GM21717 (cell line): ENCODE measurements at regions not wholly inside any gene's neighbourhood (a gene's known extent, or its start where the extent isn't known, plus 50 kb on each side); places are given as distances from the start of the nearest gene placed in this dataset.
"Not testable (repeated sequence)": the region's sequence is repeated elsewhere in the genome, so short reads cannot be mapped to it uniquely, and the experiment has no call there.

Experiments
- ATAC-seq: cut with Tn5 transposase; IDR thresholded peaks from one replicate; pipeline ENCODE4 v1.9.1; 2021; ENCODE audit warnings: mild to moderate bottlenecking, moderate library complexity; ENCODE audit not compliant: unreplicated experiment

GRCh38 chr3:33919312-33920120 lies 121.1 kb downstream of the PDCD6IP start:
- no peak for ATAC-seq

GRCh38 chr3:33920511-33920910 lies 122.1 kb downstream of the PDCD6IP start:
- ATAC-seq: no peak

DNA sequence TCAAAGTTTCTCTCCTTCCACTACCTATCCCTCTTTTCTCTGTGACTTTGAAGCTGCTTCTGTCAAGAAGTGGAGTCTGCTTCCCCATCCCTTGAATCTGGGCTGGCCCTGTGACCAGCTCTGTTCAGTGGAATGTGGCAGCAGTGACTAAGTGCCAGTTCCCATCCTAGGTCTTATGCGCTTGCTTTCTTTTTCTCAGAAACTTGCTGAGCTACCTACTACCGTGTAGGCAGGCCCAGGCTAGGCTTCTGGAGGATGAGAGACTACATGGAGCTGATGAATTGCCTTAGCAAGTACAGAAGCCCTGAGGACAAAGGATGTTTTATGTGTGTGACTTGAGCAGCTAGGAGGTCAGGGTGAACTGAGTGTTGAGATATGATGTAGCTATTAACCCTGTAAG lies 123.2 kb downstream of the PDCD6IP start:
- ATAC-seq: no peak

GRCh38 chr3:33926998-33927605 lies 128.7 kb downstream of the PDCD6IP start:
- no peak for ATAC-seq

GRCh38 chr3:33929813-33930212 lies 131.4 kb downstream of the PDCD6IP start:
- ATAC-seq: no peak

DNA sequence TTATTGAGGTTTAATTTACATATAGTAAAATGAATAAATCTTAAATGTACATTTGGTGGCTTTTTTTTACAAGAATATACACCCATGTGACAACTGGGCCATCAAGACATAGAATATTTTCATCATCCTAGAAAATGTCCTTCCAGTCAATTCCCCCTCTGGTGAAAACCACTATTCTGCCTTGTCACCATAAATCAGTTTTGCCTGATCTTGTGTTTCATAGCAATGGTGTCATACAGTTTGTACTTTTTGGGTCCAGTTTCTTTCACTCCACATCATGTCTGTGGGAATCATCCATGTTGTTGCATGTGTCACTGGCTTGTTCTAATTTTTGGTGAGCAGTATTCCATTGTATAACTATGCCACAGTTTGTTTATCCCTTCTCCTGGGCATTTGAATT lies 133.1 kb downstream of the PDCD6IP start:
- ATAC-seq: no peak

GRCh38 chr3:33932010-33932764 lies 133.8 kb downstream of the PDCD6IP start:
- no peak for ATAC-seq

- ATAC-seq: no peak
These were observed 137.9 kb downstream of the PDCD6IP start for GRCh38 chr3:33936171-33936920.

DNA sequence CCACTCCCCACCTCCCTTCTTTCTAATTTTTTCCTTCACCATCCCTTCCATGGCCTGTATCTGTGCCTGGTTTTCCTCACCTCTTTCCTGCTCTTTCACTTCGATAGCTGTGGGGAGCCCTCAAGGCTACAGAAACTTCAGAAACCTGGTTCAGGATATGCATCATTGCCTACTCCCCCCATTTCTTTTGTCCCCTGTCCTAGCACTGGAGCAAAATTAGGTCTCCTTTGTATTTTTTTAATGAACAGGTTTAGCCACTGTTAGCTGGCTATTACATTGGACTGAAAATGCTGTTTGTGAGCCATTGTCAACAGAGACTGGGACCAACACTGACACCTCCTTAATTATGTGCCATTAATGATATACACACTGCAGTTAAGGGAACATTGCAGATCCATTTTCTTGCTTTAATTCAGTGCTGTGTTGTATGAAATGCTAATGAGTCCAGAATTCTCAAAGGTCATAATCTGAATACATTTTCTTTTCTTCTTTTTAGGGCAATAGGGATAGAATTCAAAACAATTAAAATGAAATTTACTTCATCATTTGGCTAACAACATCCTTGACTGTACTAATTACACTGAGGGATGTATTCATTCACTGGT lies 138.6 kb downstream of the PDCD6IP start:
- no peak for ATAC-seq

DNA sequence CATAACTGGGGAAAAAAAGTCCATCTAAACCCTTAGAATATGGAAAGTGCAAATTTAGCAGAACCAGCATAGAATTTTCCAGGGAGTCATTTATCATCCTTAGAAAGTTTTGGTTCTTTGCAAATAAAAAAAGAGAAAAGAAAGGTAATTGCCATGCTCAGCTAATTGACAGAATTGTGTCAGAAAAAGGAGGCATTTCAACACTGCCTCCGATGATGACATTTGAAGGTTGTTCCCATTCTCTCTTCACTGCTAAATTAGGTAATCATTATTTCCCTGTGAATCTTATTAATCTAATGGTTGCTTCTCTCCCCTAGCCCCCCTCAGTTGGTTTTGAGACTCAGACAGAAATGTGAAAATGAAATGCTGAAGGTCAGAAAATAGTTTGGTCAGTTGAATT lies 139.2 kb downstream of the PDCD6IP start:
- no peak for ATAC-seq

DNA sequence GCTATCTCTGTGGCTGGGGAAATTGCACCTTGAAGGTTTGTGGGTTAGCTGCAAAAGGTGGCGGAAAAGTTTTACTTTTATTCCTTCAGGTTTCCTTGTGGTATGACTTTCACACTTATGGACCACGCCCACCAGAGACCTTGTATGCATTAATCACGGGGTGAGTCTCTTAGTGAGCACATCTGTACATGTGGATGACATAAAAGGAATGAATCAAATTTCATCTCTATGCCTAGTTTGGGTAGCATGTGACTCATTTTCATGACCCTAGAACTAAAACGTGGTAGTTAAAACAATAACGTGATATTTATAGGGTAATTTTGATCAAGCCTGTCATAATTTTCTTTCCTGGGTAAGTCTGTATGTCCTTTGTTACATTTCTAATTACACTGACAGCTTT lies 141.7 kb downstream of the PDCD6IP start:
- ATAC-seq: no peak

GRCh38 chr3:33940736-33941135 lies 142.3 kb downstream of the PDCD6IP start:
- ATAC-seq: no peak

GRCh38 chr3:33941804-33942203 lies 143.4 kb downstream of the PDCD6IP start:
- peak; percentile 83 for ATAC-seq

GRCh38 chr3:33942483-33943150 lies 144.2 kb downstream of the PDCD6IP start:
- ATAC-seq: peak; percentile 54

- ATAC-seq: no peak
These were observed 144.8 kb downstream of the PDCD6IP start for GRCh38 chr3:33943277-33943676.

GRCh38 chr3:33946612-33947011 lies 148.2 kb downstream of the PDCD6IP start:
- not testable (repeated sequence) for ATAC-seq

DNA sequence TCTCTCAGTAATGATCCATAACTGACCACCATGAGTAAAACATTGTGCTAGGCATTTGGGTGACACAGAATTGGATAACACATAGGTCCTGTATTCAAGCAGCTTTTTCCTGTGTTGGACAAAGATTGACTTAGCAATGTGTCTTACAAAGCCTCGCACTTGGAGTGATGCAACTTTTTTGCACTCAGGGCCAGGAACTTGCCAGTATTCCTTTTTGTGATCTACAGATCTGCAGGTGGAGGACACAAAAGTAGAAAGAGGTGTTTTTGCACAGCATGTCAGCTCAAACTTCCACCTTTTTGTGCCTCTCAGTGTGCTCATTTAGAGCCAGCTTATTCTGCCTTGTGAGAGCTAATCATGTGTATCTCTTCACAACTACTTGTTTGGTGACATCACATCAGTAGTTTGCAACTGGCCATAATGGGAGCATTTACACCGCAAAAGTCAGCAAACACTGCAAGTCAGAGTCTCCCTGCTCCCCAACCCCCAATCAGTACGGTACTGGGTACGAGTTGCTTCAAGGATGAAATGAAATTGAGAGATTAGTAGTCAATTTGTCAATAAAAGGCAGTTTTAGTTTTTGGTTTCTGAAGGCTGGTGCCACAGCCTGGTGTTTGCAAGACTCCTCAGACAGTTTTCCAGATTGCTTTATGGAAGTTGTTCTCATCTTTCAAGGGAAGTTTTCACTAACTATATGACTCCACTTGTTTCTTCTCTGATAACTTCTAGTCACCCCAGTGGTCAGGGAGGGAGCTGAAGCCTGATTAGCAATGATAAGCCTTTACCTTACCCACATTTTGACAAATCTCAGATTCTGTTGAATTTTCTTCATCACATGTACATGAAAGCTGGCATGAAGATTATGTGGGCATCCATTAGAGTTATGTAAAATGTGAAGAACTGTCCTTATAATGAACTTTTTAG lies 149.1 kb downstream of the PDCD6IP start:
- ATAC-seq: no peak

- ATAC-seq: no peak
These were observed 150.6 kb downstream of the PDCD6IP start for GRCh38 chr3:33949074-33949473.

DNA sequence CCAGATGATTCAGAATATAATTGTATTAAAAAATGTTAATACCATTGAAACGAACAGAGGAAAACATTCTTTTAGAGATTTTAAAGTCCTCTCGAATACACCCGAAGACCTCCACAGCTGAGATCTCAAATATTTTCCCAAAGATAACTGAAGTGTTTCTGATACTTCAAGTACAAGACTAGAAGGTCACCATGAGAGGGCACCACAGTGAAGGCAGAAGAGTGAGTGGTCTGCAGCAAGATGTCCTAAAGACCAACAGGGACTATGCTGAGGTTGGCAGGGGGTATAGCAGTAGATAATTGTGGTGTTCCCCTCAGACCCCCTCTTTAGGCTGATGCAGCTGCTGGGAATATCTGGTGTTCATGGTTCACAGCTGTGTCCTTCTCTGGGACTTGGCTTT lies 156.5 kb downstream of the PDCD6IP start:
- no peak for ATAC-seq
